A673 (cell line): ENCODE measurements at regions not wholly inside any gene's neighbourhood (a gene's known extent, or its start where the extent isn't known, plus 50 kb on each side); places are given as distances from the start of the nearest gene placed in this dataset.
"Not testable (repeated sequence)": the region's sequence is repeated elsewhere in the genome, so short reads cannot be mapped to it uniquely, and the experiment has no call there.

ENCODE experiments used
- BruUV-seq: library from RNA; stranded (reverse); fragments of 400-500 nt; replicated peaks from 2 replicates; lab custom pipeline; 2021; lab: Mats Ljungman, UMichigan
- CTCF ChIA-PET: fragments of 300-600 bp; sonication (Branson Sonifier 250); formaldehyde crosslinking; loops from one replicate; lab custom pipeline; 2022; ENCODE audit warnings: antibody characterized with exemption; lab: Charles Lee
- POLR2A ChIA-PET: fragments of 300-600 bp; sonication (Branson Sonifier 250); formaldehyde crosslinking; loops from one replicate; lab custom pipeline; 2022; ENCODE audit warnings: antibody characterized with exemption; ENCODE audit not compliant: low non-redundant PET; lab: Charles Lee
- DNase-seq: peaks from one replicate; pipeline ENCODE4 v3.0.0-alpha.2; 2015; ENCODE audit warnings: low spot score
- H3K27ac ChIP-seq: fragments of 200-600 bp; sonication (generic); 2 replicates; pipeline ENCODE4 v1.5.1; 2016; ENCODE audit warnings: mixed run types, low read depth, mild to moderate bottlenecking, mixed read lengths, antibody characterized with exemption, low read length; ENCODE audit not compliant: poor library complexity, severe bottlenecking
- H3K27me3 ChIP-seq: fragments of 200-600 bp; sonication (generic); replicated peaks from 2 replicates; pipeline ENCODE4 v1.6.1; 2017; ENCODE audit warnings: mixed run types, low read depth, mild to moderate bottlenecking, mixed read lengths, antibody characterized with exemption, low read length; ENCODE audit not compliant: insufficient read depth, poor library complexity
- H3K36me3 ChIP-seq: fragments of 200-600 bp; sonication (generic); 2 replicates; pipeline ENCODE4 v1.6.1; 2016; ENCODE audit warnings: mixed run types, mild to moderate bottlenecking, mixed read lengths, antibody characterized with exemption, low read length; ENCODE audit not compliant: insufficient read depth, poor library complexity, severe bottlenecking
- H3K4me1 ChIP-seq: fragments of 200-600 bp; sonication (generic); 2 replicates; pipeline ENCODE4 v1.6.1; 2017; ENCODE audit warnings: mixed run types, mild to moderate bottlenecking, mixed read lengths, antibody characterized with exemption, low read length; ENCODE audit not compliant: insufficient read depth, poor library complexity, severe bottlenecking
- H3K4me3 ChIP-seq: fragments of 200-600 bp; sonication (generic); 2 replicates; pipeline ENCODE4 v1.5.1; 2016; ENCODE audit warnings: low read depth, mixed run types, mild to moderate bottlenecking, mixed read lengths, low read length; ENCODE audit not compliant: poor library complexity, severe bottlenecking
- H3K9me3 ChIP-seq: fragments of 200-600 bp; sonication (generic); 2 replicates; pipeline ENCODE4 v1.6.1; 2016; ENCODE audit warnings: mixed run types, low read depth, mild to moderate bottlenecking, mixed read lengths, antibody characterized with exemption, low read length; ENCODE audit not compliant: poor library complexity, severe bottlenecking
- CTCF ChIP-seq: fragments of 300-800, 200-600 bp; sonication (generic); conservative IDR thresholded peaks from 2 replicates; pipeline ENCODE4 v1.5.1; 2017; ENCODE audit warnings: low read depth, mild to moderate bottlenecking, antibody characterized with exemption, low read length, moderate library complexity, mixed read lengths
- EZH2 ChIP-seq: fragments of 200-600 bp; sonication (generic); IDR thresholded peaks from 2 replicates; pipeline ENCODE4 v1.6.1; 2017; ENCODE audit warnings: borderline replicate concordance, low read depth, mild to moderate bottlenecking, mixed read lengths, antibody characterized with exemption, low read length; ENCODE audit not compliant: poor library complexity, severe bottlenecking
- intact Hi-C: fragments of 100-400 bp; cut with micrococcal nuclease; formaldehyde crosslinking; loops from one replicate; pipeline ENCODE4 v1.10.0; 2022; ENCODE audit not compliant: unreplicated experiment

GRCh38 chr17:6373599-6373998, 61.3 kb downstream of the AIPL1 start:
- DNase-seq, H3K9me3 ChIP-seq, CTCF ChIA-PET, H3K4me1 ChIP-seq, H3K27ac ChIP-seq, H3K36me3 ChIP-seq, intact Hi-C loops, H3K4me3 ChIP-seq, POLR2A ChIA-PET, BruUV-seq: not testable (repeated sequence)
- H3K27me3 ChIP-seq = peaks cover 13% of the 10 kb centered on the region

- Histone ChIP-seq H3K27me3 (peaks cover 63% of the 10 kb centered on the region), H3K36me3 (no peaks in the 10 kb centered on the region), H3K4me3 (no peak overlapping the region), H3K27ac (no peak overlapping the region), H3K9me3 (no peaks in the 10 kb centered on the region), H3K4me1 (no peaks in the 10 kb centered on the region)
- ChIA-PET POLR2A (no interaction called here), CTCF (no interaction called here)
- intact Hi-C loops = no loop called here
- no TSS peak for BruUV-seq
- TF ChIP-seq CTCF (no peak), EZH2 (no peak)
- DNase-seq = no peak
These were observed 68.7 kb downstream of the AIPL1 start for GRCh38 chr17:6366221-6366666.

- DNase-seq = no peak
- Histone ChIP-seq H3K27me3 (peaks cover 71% of the 10 kb centered on the region), H3K27ac (no peak overlapping the region), H3K4me1 (no peaks in the 10 kb centered on the region), H3K36me3 (no peaks in the 10 kb centered on the region), H3K9me3 (no peaks in the 10 kb centered on the region), H3K4me3 (no peak overlapping the region)
- ChIA-PET POLR2A (no interaction called here), CTCF (no interaction called here)
- BruUV-seq = no TSS peak
- no peak for TF ChIP-seq CTCF
- no peak for TF ChIP-seq EZH2
- intact Hi-C loops = no loop called here
These were observed 69.5 kb downstream of the AIPL1 start for GRCh38 chr17:6365200-6365943.

- Histone ChIP-seq H3K27me3 (peaks cover 60% of the 10 kb centered on the region), H3K9me3 (no peaks in the 10 kb centered on the region), H3K36me3 (no peaks in the 10 kb centered on the region), H3K4me1 (no peaks in the 10 kb centered on the region), H3K27ac (no peak overlapping the region), H3K4me3 (no peak overlapping the region)
- peak; percentile 24 for DNase-seq
- BruUV-seq = no TSS peak
- POLR2A ChIA-PET = no interaction called here
- intact Hi-C loops = no loop called here
- TF ChIP-seq CTCF (no peak), EZH2 (no peak)
- CTCF ChIA-PET = no interaction called here
These were observed 73.2 kb downstream of the AIPL1 start for GRCh38 chr17:6361733-6362132.
